Activated CD4-positive, alpha-beta T cell treated with anti-CD3 and anti-CD28 coated beads, Interleukin-2, amount 50 U/mL, for 16 hours (primary cell): ENCODE measurements at regions not wholly inside any gene's neighbourhood (a gene's known extent, or its start where the extent isn't known, plus 50 kb on each side); places are given as distances from the start of the nearest gene placed in this dataset.
"Not testable (repeated sequence)": the region's sequence is repeated elsewhere in the genome, so short reads cannot be mapped to it uniquely, and the experiment has no call there.

Source experiments
- DNase-seq: peaks from one replicate; pipeline ENCODE4 v3.0.0-alpha.2; 2020

- DNase-seq = no peak
Observed at GRCh38 chr1:5730272-5731109, 261.7 kb downstream of the NPHP4 start.

- no peak for DNase-seq
Observed at GRCh38 chr1:5729636-5730145, 262.5 kb downstream of the NPHP4 start.

DNA sequence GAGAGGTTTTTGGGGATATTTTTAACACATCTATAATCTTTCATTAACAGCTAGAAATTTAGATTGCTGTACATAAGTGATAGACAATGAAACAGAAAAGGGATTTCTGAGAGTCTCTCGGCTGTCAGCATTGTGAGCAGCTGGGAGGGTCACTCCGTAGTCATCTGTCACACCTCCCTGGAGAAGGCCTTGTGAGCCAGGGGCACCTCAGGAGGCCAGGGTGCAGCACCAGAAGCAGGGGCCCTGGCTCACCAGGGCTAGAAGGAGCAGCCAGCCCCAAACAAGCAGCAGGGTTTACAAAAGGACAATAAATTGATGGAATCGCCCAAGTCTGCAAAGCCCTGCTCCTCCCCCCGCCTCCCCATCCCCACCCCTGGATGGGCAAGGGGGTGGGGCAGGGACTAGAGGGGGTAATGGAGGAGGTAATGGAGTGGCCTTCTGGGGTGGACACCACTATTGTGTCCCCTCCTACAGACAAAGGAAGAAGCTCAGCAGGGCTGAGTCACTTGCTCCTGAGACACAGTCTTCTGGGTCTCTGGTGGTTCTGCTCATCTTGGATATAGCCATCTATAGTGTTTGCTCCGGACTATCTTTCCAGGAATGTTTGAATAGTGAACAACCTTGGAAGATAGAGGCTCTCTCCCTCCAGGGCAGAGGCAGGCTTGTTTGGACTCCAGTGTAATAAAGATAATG, 263.4 kb downstream of the NPHP4 start:
- DNase-seq = no peak

DNA sequence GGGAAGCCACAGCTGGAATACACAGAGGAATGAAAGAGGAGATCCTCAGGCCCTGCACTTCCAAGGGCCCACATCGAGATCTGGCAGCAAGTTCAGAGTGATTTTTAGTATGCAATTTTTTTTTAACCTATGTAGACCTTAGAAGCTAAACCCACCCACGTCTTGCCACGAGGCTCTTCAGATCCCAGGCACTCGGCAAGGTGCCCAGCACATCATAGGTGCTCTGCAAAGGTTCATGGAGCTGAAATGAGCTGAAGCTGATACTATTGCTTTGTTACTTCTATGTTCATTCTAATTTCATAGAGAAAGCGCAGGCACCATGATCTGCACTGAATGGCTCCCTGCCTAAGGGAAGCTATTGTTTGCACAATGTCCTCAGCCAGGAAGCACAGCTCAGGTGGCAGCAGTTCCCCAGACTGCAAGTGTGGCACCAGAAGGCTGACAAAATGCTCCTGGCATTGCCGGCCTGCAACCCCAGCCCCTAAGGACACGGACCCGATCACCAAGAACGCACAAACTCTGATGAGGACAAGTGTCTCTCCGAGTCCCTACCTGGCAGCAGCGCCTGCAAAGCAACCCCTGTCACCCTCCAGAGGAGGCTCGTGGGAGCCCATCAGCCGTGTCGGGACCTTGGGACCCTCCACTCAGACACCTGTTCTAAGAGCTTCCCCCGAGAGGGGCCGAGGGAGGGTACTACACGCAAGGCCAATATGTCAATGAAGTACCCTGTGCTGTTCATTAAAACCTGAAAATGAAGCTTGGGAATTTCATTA, 264.2 kb downstream of the NPHP4 start:
- no peak for DNase-seq

DNA sequence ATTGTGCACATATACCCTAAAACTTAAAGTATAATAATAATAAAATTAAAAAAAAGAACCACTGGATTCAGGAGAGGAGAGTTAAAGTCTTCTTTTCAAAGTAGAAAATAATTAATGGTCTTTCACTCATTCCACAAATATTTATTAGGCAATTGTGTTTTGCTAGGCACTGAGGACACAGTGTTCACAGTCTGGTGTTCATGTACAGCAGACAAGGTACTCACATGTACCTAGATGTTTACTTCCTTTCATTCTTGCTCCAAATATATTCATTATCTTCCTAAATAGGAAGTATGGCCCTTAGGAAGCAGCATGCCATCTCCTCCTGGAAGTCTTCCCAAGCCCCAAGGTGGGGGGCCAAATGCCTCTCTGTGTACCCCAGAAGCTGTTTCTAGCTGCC, 265.0 kb downstream of the NPHP4 start:
- DNase-seq = no peak

DNA sequence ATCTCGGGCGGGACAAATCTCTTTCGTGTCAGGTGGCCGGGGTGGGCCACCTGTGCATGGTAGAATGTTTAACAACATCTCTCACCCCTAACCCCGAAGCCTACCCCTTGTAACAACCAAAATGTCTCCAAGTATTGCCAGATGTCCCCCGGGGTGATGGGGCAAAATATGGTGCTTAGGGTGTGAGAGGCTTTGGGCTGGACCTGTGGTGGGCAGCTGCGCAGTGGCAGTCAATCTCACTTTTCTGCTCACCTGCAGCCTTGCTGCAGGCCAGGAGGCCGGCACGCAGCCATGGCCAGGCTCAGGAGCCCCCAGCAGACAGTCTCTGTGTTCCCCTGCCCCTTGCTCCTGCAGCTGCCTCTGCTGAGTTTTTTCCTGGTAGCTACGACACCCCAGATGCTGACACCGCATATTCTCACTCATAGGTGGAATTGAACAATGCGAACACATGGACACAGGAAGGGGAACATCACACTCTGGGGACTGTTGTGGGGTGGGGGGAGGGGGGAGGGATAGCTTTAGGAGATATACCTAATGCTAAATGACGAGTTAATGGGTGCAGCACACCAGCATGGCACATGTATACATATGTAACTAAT, 265.5 kb downstream of the NPHP4 start:
- not testable (repeated sequence) for DNase-seq

DNA sequence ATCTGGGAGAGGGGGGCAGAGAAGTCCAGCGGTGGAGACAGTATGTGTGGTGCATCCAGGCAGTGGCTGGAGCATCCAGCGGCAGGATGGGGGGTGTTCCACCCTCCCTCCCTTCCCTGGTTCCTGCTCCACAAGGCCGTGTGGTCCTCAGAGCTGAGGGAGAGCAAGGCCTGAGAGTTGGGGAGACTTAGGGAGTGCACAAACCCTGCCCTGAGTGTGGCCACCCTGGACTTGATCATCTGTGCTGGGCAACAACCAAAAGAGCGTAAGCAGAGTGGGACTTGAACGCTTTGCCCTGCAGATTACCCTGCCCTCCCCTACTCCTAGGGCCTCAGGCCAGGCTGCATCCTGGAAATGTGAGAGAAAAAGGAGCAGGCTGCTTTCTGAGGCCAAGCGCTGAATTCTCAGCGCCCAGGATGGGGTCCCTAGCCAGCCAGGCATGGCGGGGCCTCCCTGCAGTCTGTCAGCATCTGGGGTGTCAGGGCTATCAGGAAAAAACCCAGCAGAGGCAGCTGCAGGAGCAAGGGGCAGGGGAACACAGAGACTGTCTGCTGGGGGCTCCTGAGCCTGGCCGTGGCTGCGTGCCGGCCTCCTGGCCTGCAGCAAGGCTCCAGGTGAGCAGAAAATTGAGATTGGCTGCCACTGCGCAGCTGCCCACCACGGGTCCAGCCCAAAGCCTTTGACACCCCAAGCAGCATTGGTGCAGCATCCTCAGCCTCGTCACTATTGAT, 266.2 kb downstream of the NPHP4 start:
- DNase-seq = no peak

GRCh38 chr1:5725406-5725805, 266.8 kb downstream of the NPHP4 start:
- no peak for DNase-seq

GRCh38 chr1:5724847-5725246, 267.4 kb downstream of the NPHP4 start:
- DNase-seq = no peak

- DNase-seq = no peak
Observed at GRCh38 chr1:5722635-5723164, 269.5 kb downstream of the NPHP4 start.

DNA sequence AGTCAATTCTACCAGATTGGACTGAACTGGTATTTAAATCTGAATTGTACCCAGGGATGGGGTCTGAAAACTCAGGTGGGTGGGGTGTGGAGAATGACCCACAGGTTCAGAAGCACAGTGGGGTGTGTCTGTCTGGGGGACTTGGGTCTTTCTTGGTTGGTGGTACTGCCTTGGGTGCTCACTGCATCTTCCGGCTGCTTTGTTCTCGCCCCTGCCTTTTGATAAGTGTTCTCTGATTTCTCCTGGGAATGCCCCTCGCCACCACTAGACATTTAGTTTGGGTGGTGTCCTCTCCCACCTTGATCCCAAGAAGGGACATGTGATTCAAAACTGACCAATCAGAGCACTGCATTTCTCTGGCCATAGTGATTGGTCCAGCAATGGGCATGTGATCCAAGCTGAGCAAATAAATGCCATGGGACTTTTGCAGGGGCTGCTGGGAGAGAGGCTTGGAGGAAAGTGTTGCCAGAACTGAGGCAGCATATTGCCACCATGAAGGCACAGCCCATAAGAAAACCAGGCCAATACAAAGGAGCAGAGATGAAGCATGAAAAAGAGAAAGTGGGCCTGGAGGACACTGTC, 270.5 kb downstream of the NPHP4 start:
- no peak for DNase-seq

DNA sequence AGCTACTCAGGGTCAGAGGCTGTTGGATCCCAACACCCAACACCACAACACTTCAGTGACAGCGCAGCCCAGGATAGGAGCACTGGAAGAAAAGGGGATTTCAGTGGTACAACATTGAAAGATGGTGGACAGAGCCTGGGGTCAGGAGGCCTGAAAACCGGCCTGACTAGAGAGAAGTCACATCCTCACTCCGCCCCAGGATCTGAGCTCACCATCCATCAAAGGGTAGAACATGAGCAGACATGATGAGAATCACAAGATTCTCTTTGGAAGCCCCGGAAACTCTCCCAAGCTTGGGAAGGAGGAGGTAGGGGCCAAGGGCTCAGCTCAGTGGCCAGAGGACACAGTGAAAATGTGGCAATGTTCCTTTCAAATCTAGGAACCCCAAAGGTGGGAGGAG, 271.3 kb downstream of the NPHP4 start:
- no peak for DNase-seq

- no peak for DNase-seq
Observed at GRCh38 chr1:5720484-5720883, 271.7 kb downstream of the NPHP4 start.

DNA sequence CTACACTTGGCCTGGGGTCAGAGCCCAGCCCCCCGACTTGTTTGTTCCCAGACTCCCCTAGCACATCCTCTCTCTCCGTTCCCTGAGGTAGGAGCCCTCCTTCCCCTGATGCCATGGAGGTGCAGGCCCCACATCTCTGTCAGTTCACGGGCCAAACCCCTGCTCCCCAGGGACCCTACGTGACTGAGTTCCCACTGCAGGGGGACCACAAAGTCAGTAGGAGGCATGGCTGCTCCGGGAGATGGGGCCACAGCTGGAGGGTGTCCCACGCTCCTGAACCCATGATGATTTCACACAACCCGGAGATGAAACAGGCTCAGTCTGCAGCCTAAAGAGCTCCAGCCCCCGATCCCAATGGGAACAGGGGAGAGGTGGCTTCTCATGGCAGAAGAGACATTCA, 272.2 kb downstream of the NPHP4 start:
- no peak for DNase-seq

- DNase-seq = no peak
Observed at GRCh38 chr1:5718831-5719632, 273.2 kb downstream of the NPHP4 start.

DNA sequence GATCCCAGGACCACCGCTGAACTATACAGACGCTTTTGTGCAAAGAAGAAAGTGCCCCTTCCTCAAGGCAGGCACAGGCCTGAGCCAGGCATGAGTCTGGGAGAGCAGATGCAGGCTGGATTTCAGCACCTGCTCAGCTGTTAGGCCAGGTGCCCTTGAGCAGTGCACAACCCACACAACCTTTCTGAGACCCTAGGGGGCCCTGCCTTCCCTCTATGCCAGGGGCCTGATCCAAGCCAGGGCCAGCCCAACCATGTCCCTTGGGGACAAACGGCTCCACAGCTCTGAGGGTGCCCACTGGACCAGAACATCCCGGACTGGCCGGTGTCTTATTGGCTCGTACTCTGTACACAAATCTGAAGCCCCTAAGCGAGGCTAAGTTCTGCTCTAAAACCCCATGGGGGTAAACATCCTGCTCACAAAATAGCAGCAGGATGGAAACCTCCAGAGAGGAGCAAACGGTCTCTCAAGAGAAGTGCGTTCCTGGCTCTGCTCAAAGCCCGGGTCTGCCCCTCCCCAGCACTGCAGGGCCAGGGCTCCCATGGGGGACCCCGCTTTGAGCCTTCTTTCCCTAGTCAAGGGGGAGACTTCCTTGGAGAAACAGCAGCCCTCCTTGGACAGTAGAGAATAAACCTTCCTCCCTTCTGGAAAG, 275.1 kb downstream of the NPHP4 start:
- no peak for DNase-seq

DNA sequence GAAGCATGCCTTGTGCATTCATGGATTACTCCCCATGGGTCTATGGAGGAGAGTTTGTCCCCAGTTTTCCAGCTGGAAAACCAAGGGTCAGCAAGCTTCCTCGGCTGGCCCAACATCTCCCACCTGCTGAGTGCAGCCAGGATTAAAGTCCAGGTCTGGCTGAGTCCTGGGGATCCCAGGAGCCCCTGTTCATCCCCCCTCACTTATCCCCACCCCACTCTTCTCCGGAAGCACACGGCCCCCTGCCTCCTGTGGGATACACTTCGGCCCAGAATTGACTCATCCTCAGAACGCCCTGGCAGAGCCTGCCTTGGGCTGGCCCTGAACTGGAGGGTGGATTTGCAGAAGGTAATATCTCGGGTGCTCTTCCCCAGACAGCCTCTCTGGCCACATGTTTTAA, 276.1 kb downstream of the NPHP4 start:
- no peak for DNase-seq

DNA sequence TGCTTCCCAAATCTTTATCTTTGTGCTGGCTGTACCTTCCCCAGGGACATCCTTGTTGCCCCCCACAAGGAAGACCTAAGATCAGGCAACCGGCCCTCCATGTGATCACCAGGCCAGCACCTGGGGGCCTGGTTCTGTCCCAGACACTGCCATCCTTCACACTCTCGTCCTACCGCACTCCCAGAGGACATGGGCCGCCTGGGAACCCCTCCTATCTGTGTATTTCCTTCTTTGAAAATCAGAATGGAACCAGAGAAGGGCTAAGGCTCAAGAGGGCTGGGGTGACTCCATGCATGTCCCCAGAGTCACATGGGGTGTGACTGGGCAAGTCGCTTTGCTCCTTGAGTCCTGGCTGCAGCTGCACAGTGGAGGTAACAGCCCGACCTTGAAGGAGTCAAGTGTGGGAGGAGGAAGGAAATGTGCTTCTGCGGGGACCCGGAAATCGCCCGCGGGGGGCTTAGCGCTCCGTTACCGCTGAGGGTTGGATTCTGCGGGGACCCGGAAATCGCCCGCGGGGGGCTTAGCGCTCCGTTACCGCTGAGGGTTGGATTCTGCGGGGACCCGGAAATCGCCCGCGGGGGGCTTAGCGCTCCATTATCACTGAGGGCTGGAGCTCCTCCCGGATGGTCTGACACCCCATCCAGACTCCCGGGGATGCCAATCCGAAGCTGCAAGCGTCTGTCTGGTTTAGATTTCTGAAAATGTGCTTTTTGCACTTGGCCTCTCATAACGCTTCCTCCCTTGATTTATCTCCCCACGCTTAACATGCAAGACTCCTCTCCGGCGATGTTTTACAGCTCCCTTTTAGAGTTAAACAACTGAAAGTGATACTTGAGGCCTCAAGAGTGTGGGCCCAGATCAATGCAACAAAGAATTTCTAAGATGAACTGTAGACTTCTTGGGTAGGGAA, 278.9 kb downstream of the NPHP4 start:
- no peak for DNase-seq
